ENCODE measurements at regions not wholly inside any gene's neighbourhood (a gene's known extent, or its start where the extent isn't known, plus 50 kb on each side); places are given as distances from the start of the nearest gene placed in this dataset.
"Not testable (repeated sequence)": the region's sequence is repeated elsewhere in the genome, so short reads cannot be mapped to it uniquely, and the experiment has no call there.

DNA sequence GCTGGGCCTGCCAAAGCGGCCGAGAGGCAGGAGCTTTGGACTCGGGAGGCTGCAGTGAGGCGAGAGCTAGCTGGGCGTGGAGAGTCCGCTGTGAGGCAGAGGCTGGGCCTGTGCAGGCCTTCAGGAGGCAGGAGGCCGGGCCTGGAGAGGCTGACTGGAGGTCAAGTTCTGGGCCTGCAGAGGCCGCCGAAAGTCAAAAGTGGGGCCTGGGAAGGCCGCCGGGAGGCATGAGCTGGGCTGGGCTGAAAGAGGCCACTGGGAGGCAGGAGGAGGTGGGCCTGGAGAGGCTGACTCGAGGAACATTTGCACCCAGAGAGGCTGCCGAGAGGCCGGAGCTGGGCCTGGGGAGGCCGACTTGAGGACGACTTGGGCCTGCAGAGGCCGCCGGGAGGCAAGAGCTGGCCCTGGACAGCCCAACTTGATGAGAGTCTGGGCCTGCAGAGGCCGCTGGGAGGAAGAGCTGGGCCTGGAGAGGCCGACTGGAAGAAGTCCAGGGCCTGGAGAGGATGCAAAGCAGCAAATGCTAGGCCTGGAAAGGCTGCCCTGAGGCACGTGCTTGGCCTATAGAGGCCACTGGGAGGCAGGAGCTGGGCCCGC is 72.7 kb upstream of the COBL start:
- H3K27me3 ChIP-seq (ENCODE audit: control insufficient read depth, insufficient read depth, low read length, poor library complexity, severe bottlenecking); H3K9ac ChIP-seq (ENCODE audit: extremely low read depth, low read length, poor library complexity, severe bottlenecking); H3K4me1 ChIP-seq (ENCODE audit: control insufficient read depth, insufficient read depth, low read length); H3K36me3 ChIP-seq (ENCODE audit: control insufficient read depth, insufficient read depth, low read length); H3K36me3 Mint-ChIP-seq (ENCODE audit: low read depth); H3K9me3 ChIP-seq (ENCODE audit: control insufficient read depth, low read length); H3K27me3 Mint-ChIP-seq (ENCODE audit: insufficient read depth); H3K9me3 Mint-ChIP-seq; H3K4me3 ChIP-seq (ENCODE audit: low read length); H3K27ac Mint-ChIP-seq; H3K4me3 Mint-ChIP-seq; H3K4me1 Mint-ChIP-seq; H3K27ac ChIP-seq (ENCODE audit: low read depth, low read length); DNase-seq: not testable (repeated sequence)
- WGBS, 2 experiments (ENCODE audit: insufficient coverage in 1 of 2, insufficient read length in 1 of 2), result 87 to 93% methylated on average over 9 to 22 of the region's 22 CpGs

DNA sequence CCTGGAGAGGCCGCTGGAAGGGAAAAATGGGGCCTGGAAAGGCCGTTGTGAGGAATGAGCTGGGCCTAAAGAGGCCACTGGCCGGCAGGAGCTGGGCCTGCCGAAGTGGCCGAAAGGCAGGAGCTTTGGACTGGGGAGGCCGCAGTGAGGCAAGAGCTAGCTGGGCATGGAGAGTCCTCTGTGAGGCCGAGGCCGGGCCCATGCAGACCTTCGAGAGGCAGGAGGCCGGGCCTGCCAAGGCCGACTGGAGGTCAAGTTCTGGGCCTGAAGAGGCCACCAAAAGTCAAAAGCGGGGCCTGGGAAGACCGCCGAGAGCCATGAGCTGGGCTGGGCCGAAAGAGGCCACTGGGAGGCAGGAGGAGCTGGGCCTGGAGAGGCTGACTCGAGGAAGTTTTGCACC is 71.6 kb upstream of the COBL start:
- not testable (repeated sequence) for H3K9me3 Mint-ChIP-seq; H3K27me3 Mint-ChIP-seq (ENCODE audit: insufficient read depth); H3K4me1 Mint-ChIP-seq; H3K27ac Mint-ChIP-seq; H3K36me3 ChIP-seq (ENCODE audit: control insufficient read depth, insufficient read depth, low read length); H3K4me3 Mint-ChIP-seq; H3K4me1 ChIP-seq (ENCODE audit: control insufficient read depth, insufficient read depth, low read length); H3K36me3 Mint-ChIP-seq (ENCODE audit: low read depth); DNase-seq; H3K4me3 ChIP-seq (ENCODE audit: low read length); H3K9me3 ChIP-seq (ENCODE audit: control insufficient read depth, low read length); H3K9ac ChIP-seq (ENCODE audit: extremely low read depth, low read length, poor library complexity, severe bottlenecking); H3K27ac ChIP-seq (ENCODE audit: low read depth, low read length); H3K27me3 ChIP-seq (ENCODE audit: control insufficient read depth, insufficient read depth, low read length, poor library complexity, severe bottlenecking)
- WGBS, 2 experiments (ENCODE audit: insufficient coverage in 1 of 2, insufficient read length in 1 of 2), result 93% methylated on average over 11 of the region's 16 CpGs; no CpG with 5 or more reads in 1 of the 2 experiments

DNA sequence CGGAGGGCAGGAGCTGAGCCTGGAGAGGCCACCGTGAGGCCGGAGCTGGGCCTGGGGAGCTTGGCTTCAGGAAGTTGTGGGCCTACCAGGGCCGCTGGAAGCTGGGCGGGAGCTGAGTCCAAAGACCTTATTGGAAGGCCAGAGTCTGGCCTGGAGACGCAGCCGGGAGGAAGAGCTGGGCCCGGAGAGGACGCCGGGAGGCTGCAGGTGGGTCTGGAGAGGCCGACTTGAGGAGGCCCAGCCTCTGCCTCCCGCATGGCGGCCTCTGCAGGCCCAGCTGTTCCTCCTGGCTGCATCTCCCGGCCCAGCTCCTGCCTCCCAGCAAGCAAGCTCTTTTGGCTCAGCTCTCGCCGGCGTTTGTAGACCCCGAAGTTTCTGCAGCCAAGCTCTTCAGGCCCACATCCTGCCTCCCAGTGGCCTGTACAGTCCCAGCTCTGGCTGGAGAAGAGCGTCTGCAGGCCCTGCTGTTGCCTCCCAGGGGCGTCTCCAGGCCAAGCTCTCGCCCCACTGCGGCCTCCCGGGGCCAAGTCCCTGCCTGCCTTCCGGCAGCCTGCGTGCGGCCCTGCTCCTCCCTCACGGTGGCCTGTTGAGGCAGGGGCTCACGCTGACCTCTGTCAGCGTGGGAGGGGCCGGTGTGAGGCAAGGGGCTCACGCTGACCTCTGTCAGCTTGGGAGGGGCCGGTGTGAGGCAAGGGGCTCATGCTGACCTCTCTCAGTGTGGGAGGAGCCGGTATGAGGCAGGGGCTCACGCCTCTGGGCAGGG is 70.4 kb upstream of the COBL start:
- WGBS, 2 experiments (ENCODE audit: insufficient coverage in 1 of 2, insufficient read length in 1 of 2), result 83 to 96% methylated on average over 5 to 29 of the region's 34 CpGs
- not testable (repeated sequence) for H3K9me3 ChIP-seq (ENCODE audit: control insufficient read depth, low read length); H3K27me3 ChIP-seq (ENCODE audit: control insufficient read depth, insufficient read depth, low read length, poor library complexity, severe bottlenecking); H3K4me3 ChIP-seq (ENCODE audit: low read length); H3K9me3 Mint-ChIP-seq; H3K4me1 Mint-ChIP-seq; H3K9ac ChIP-seq (ENCODE audit: extremely low read depth, low read length, poor library complexity, severe bottlenecking); H3K27me3 Mint-ChIP-seq (ENCODE audit: insufficient read depth); H3K4me3 Mint-ChIP-seq; H3K4me1 ChIP-seq (ENCODE audit: control insufficient read depth, insufficient read depth, low read length); H3K36me3 Mint-ChIP-seq (ENCODE audit: low read depth); H3K27ac ChIP-seq (ENCODE audit: low read depth, low read length); H3K36me3 ChIP-seq (ENCODE audit: control insufficient read depth, insufficient read depth, low read length); H3K27ac Mint-ChIP-seq; DNase-seq

DNA sequence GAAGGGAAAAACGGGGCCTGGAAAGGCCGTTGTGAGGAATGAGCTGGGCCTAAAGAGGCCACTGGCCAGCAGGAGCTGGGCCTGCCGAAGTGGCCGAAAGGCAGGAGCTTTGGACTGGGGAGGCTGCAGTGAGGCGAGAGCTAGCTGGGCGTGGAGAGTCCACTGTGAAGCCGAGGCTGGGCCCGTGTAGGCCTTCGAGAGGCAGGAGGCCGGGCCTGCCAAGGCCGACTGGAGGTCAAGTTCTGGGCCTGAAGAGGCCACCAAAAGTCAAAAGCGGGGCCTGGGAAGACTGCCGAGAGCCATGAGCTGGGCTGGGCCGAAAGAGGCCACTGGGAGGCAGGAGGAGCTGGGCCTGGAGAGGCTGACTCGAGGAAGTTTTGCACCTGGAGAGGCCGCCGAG is 69.6 kb upstream of the COBL start:
- H3K4me3 Mint-ChIP-seq; DNase-seq; H3K4me1 Mint-ChIP-seq; H3K27me3 ChIP-seq (ENCODE audit: control insufficient read depth, insufficient read depth, low read length, poor library complexity, severe bottlenecking); H3K4me3 ChIP-seq (ENCODE audit: low read length); H3K9me3 Mint-ChIP-seq; H3K4me1 ChIP-seq (ENCODE audit: control insufficient read depth, insufficient read depth, low read length); H3K36me3 ChIP-seq (ENCODE audit: control insufficient read depth, insufficient read depth, low read length); H3K27me3 Mint-ChIP-seq (ENCODE audit: insufficient read depth); H3K27ac Mint-ChIP-seq; H3K9ac ChIP-seq (ENCODE audit: extremely low read depth, low read length, poor library complexity, severe bottlenecking); H3K9me3 ChIP-seq (ENCODE audit: control insufficient read depth, low read length); H3K27ac ChIP-seq (ENCODE audit: low read depth, low read length); H3K36me3 Mint-ChIP-seq (ENCODE audit: low read depth): not testable (repeated sequence)
- 94 to 98% methylated on average over 8 to 11 of the region's 17 CpGs for WGBS, 2 experiments (ENCODE audit: insufficient coverage in 1 of 2, insufficient read length in 1 of 2)

DNA sequence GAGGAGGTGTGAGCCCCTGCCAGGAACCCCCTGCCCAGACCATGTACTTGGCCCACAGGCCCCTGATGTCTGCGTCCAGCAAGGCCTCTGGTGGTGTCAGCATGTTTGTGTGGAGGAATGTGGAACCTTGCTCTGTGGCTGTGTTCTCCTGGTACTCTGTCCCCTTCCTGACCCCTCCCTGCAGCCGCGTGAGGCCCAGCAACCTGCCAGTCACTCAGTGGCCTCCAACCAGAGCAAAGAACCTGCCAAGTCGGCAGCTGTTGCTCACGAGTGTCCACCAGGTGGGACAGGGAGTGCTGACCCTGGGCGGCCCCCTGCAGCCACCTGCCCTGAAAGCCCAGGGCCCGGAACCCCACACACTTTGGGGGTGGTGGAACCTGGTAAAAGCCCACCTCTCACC is 65.6 kb upstream of the COBL start:
- not testable (repeated sequence) for H3K36me3 Mint-ChIP-seq (ENCODE audit: low read depth); H3K9me3 Mint-ChIP-seq; H3K4me1 ChIP-seq (ENCODE audit: control insufficient read depth, insufficient read depth, low read length); H3K4me3 ChIP-seq (ENCODE audit: low read length); H3K9me3 ChIP-seq (ENCODE audit: control insufficient read depth, low read length); H3K4me3 Mint-ChIP-seq; H3K36me3 ChIP-seq (ENCODE audit: control insufficient read depth, insufficient read depth, low read length); H3K9ac ChIP-seq (ENCODE audit: extremely low read depth, low read length, poor library complexity, severe bottlenecking); H3K27me3 Mint-ChIP-seq (ENCODE audit: insufficient read depth); H3K27ac Mint-ChIP-seq; H3K27ac ChIP-seq (ENCODE audit: low read depth, low read length); H3K27me3 ChIP-seq (ENCODE audit: control insufficient read depth, insufficient read depth, low read length, poor library complexity, severe bottlenecking); DNase-seq; H3K4me1 Mint-ChIP-seq
- 86% methylated on average over 6 of the region's 7 CpGs; no CpG with 5 or more reads in 1 of the 2 experiments for WGBS, 2 experiments (ENCODE audit: insufficient coverage in 1 of 2, insufficient read length in 1 of 2)
